SKM-1 (cell line): ENCODE measurements at regions not wholly inside any gene's neighbourhood (a gene's known extent, or its start where the extent isn't known, plus 50 kb on each side); places are given as distances from the start of the nearest gene placed in this dataset.
"Not testable (repeated sequence)": the region's sequence is repeated elsewhere in the genome, so short reads cannot be mapped to it uniquely, and the experiment has no call there.

Experiments used
- DNase-seq: peaks from one replicate; lab custom pipeline; 2025; ENCODE audit not compliant: unreplicated experiment; lab: John Stamatoyannopoulos, UW

GRCh38 chr13:81133066-81133465, 792.1 kb upstream of the SPRY2 start:
- no peak for DNase-seq

GRCh38 chr13:81117416-81117815, 776.5 kb upstream of the SPRY2 start:
- no peak for DNase-seq

- DNase-seq, result no peak
Measured at GRCh38 chr13:81116461-81117282, 775.7 kb upstream of the SPRY2 start.

GRCh38 chr13:81109026-81109425, 768.1 kb upstream of the SPRY2 start:
- no peak for DNase-seq

- DNase-seq, result no peak
Measured at GRCh38 chr13:81106348-81106747, 765.4 kb upstream of the SPRY2 start.

- DNase-seq, result no peak
Measured at GRCh38 chr13:81104035-81104715, 763.2 kb upstream of the SPRY2 start.

- not testable (repeated sequence) for DNase-seq
Measured at GRCh38 chr13:81102066-81102465, 761.1 kb upstream of the SPRY2 start.

- DNase-seq, result no peak
Measured at GRCh38 chr13:81089371-81090157, 748.6 kb upstream of the SPRY2 start.

GRCh38 chr13:81080911-81081454, 740.1 kb upstream of the SPRY2 start:
- no peak for DNase-seq

GRCh38 chr13:81078048-81078447, 737.1 kb upstream of the SPRY2 start:
- no peak for DNase-seq

- DNase-seq, result not testable (repeated sequence)
Measured at GRCh38 chr13:81069822-81070221, 728.9 kb upstream of the SPRY2 start.

- no peak for DNase-seq
Measured at GRCh38 chr13:81058916-81059290, 718.0 kb upstream of the SPRY2 start.

- no peak for DNase-seq
Measured at GRCh38 chr13:81058211-81058915, 717.4 kb upstream of the SPRY2 start.

GRCh38 chr13:81051873-81052272, 710.9 kb upstream of the SPRY2 start:
- no peak for DNase-seq

GRCh38 chr13:81048026-81048461, 707.1 kb upstream of the SPRY2 start:
- no peak for DNase-seq

GRCh38 chr13:81041761-81042160, 700.8 kb upstream of the SPRY2 start:
- DNase-seq, result no peak

- DNase-seq, result no peak
Measured at GRCh38 chr13:81031996-81032395, 691.1 kb upstream of the SPRY2 start.

GRCh38 chr13:81025091-81025490, 684.2 kb upstream of the SPRY2 start:
- DNase-seq, result no peak

GRCh38 chr13:81021284-81021840, 680.4 kb upstream of the SPRY2 start:
- no peak for DNase-seq

- DNase-seq, result no peak
Measured at GRCh38 chr13:81020010-81020409, 679.1 kb upstream of the SPRY2 start.
